BE2C (cell line): ENCODE measurements at regions not wholly inside any gene's neighbourhood (a gene's known extent, or its start where the extent isn't known, plus 50 kb on each side); places are given as distances from the start of the nearest gene placed in this dataset.
"Not testable (repeated sequence)": the region's sequence is repeated elsewhere in the genome, so short reads cannot be mapped to it uniquely, and the experiment has no call there.

Source experiments
- DNase-seq: peaks from one replicate; pipeline ENCODE4 v3.0.0-alpha.2; 2020
- H3K27me3 ChIP-seq: fragments of 250-450 bp; sonication (Bioruptor Pico); 2 replicates; pipeline ENCODE4 v1.5.1; 2020; ENCODE audit warnings: mild to moderate bottlenecking
- H3K36me3 ChIP-seq: fragments of 250-450 bp; sonication (Bioruptor Pico); 2 replicates; pipeline ENCODE4 v1.5.1; 2020; ENCODE audit warnings: mild to moderate bottlenecking
- H3K4me1 ChIP-seq: fragments of 250-450 bp; sonication (Bioruptor Pico); 2 replicates; pipeline ENCODE4 v1.5.1; 2020
- H3K4me3 ChIP-seq: 2 replicates; pipeline ENCODE4 v1.5.1; 2011; ENCODE audit warnings: low read depth, low read length
- H3K9me3 ChIP-seq: fragments of 250-450 bp; sonication (Bioruptor Pico); 2 replicates; pipeline ENCODE4 v1.5.1; 2020
- TF ChIP-seq, protein P1 (sequence below): IDR thresholded peaks from 2 replicates; pipeline ENCODE4 v1.5.1; 2012; ENCODE audit warnings: mild to moderate bottlenecking, low read depth, low read length

DNA sequence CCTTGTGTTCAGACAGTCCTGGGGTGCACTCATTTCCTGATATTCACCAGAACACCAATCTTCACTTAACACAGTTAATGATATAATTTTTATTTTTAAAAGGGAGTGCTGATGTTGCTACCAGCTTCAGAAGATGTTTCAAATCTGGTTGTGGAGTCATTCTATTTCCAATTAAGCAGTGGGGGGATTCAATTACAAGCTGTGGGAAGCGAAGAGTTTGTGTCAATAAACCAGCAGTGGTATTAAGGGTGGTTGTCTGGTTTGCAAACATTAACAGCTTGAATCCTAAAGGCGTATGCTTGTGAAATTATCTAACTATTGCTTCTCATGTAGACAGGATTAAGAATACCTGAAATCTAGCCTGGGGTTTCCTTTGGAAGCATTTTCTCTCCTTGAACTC lies 1637.5 kb upstream of the GOT2 start:
- Histone ChIP-seq H3K4me1 (no peaks in the 10 kb centered on the region), H3K9me3 (no peaks in the 10 kb centered on the region; the same call in 1 of the 2 replicates), H3K27me3 (no peaks in the 10 kb centered on the region), H3K4me3 (no peak overlapping the region), H3K36me3 (no peaks in the 10 kb centered on the region)
- TF ChIP-seq, protein P1, sequence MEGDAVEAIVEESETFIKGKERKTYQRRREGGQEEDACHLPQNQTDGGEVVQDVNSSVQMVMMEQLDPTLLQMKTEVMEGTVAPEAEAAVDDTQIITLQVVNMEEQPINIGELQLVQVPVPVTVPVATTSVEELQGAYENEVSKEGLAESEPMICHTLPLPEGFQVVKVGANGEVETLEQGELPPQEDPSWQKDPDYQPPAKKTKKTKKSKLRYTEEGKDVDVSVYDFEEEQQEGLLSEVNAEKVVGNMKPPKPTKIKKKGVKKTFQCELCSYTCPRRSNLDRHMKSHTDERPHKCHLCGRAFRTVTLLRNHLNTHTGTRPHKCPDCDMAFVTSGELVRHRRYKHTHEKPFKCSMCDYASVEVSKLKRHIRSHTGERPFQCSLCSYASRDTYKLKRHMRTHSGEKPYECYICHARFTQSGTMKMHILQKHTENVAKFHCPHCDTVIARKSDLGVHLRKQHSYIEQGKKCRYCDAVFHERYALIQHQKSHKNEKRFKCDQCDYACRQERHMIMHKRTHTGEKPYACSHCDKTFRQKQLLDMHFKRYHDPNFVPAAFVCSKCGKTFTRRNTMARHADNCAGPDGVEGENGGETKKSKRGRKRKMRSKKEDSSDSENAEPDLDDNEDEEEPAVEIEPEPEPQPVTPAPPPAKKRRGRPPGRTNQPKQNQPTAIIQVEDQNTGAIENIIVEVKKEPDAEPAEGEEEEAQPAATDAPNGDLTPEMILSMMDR: no peak
- no peak for DNase-seq

DNA sequence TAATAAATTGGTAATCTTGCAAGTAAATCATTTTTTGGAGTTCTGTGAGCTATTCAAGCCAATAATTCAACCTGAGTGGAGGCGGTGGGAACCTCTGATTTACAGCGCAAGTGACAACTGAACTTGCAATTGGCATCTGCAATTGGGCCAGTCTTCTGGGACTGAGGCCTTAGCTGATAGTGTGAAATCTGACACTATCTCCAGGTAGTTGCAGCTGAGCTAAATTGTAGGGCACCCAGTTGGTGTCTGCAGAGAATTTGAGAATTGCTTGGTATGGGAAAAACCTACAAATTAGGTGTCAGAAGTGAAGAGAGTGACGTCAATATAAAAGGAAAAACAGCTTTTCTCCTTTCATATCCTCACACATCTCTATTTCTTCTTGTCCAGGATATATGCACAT lies 1633.6 kb upstream of the GOT2 start:
- Histone ChIP-seq H3K27me3 (no peaks in the 10 kb centered on the region), H3K4me1 (no peaks in the 10 kb centered on the region), H3K36me3 (no peaks in the 10 kb centered on the region), H3K4me3 (no peak overlapping the region), H3K9me3 (no peaks in the 10 kb centered on the region; the same call in 1 of the 2 replicates)
- TF ChIP-seq, protein P1: no peak
- no peak for DNase-seq

DNA sequence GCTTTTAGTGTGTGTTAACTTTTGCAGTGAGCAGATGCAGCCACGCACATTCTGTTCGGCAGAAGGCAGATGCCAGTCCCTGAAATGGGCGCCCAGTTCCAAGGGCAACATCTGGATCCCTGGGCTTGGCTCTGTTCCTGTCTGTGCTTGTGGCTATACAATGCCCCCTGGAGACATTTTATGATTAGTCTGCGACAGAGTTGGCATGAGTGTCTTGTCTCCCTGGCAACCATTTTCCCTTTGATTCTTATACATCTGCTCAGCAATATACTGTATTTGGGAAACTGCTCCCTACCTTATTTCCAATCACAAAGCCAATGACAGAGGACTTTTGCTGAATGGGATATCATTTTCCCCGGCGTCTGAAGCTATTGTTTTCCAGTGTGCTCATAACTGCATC lies 1629.5 kb upstream of the GOT2 start:
- no peaks in the 10 kb centered on the region for H3K36me3 ChIP-seq
- H3K9me3 ChIP-seq: no peaks in the 10 kb centered on the region; the same call in 1 of the 2 replicates
- TF ChIP-seq, protein P1: no peak
- DNase-seq: no peak
- no peak overlapping the region for H3K4me3 ChIP-seq
- H3K27me3 ChIP-seq: no peaks in the 10 kb centered on the region
- no peaks in the 10 kb centered on the region for H3K4me1 ChIP-seq

DNA sequence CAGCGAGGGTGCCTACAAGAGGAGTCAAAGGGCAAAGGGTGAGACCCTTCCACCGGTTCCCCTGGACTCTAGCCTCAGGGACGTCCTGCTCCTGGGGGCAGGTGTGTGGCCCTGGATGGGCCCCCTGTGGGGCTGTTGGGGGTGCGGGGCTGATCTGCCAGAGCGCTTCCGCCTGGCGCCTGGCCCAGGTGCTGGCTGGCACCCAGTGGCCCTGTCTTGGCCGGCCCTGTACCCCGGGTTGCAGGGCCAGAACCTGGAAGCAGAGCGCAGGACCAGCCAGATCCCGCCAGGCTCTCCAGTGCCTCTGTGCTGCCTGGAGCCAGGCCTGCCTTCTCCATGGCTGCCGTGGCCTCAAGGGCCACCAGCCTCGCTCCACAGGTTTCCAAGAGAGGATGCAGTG lies 1625.8 kb upstream of the GOT2 start:
- not testable (repeated sequence) for H3K4me3 ChIP-seq, H3K4me1 ChIP-seq

DNA sequence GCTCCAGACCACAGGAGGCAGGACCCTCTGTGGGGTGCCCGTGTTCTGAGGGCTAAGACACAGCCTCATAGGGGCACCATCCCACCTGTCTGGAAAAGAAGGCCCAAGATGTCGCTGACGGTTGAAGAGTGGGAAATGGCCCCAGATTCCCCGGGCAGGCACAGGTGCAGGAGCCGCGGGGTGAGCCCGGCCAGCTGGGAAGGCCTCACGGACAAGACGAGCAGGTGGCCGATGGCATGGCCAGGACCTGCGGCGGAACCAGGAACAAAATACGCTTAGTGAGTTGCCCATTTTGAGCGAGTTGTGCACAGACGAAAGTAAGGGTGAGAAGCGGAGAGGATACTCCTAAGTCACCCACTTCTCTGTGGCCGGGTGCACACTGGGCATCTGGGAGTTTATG lies 1625.3 kb upstream of the GOT2 start:
- H3K4me1 ChIP-seq, DNase-seq, H3K4me3 ChIP-seq, H3K27me3 ChIP-seq, H3K9me3 ChIP-seq, H3K36me3 ChIP-seq: not testable (repeated sequence)

More for the DNA sequence above, 1625.8 kb upstream of the GOT2 start:
- H3K36me3 ChIP-seq, H3K27me3 ChIP-seq, H3K9me3 ChIP-seq, DNase-seq: not testable (repeated sequence)

DNA sequence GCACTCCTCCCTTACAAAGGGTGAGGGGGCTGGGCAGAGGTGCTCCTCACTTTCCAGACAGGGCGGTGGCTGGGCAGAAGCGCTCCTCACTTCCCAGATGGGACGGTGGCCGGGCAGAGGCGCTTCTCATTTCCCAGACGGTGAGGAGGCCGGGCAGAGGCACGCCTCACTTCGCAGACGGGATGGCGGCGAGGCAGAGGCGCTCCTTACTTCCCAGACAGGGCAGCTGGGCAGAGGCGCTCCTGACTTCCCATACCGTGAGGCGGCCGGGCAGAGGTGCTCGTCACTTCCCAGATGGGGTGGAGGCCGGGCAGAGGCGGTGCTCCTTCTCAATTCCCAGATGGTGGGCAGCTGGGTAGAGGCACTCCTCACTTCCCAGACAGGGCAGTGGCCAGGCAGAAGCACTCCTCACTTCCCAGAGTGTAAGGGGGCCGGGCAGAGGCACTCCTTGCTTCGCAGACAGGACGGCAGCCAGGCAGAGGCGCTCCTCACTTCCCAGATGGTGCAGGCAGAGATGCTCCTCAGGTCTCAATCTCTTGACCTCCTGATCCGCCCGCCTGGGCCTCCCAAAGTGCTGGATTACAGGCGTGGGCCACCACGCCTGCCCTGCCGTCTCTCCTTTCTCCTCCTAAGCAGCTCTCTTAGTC lies 1623.9 kb upstream of the GOT2 start:
- not testable (repeated sequence) for DNase-seq, H3K36me3 ChIP-seq, H3K27me3 ChIP-seq, H3K4me3 ChIP-seq, H3K4me1 ChIP-seq, H3K9me3 ChIP-seq

DNA sequence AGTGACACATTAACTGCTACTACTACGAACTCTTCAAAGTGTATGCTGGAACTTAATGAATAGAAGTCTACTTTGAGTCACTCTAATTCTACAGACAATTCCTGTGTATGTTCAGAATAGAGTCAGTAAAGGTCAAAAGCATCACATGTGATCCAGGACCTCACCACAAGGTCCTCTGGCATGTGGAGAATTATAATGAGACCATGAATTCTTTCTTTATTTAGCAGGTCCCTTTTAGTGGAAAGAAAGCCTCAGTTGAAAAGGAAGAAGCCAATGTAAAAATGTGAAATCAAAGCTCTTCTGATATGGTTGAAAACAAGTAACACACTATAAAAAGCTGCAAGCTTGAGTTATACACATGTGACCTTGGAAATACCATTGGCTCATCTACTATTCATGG lies 1612.1 kb upstream of the GOT2 start:
- H3K36me3 ChIP-seq: no peaks in the 10 kb centered on the region
- H3K9me3 ChIP-seq: no peaks in the 10 kb centered on the region
- H3K27me3 ChIP-seq: no peaks in the 10 kb centered on the region
- no peaks in the 10 kb centered on the region for H3K4me1 ChIP-seq
- DNase-seq: no peak
- no peak overlapping the region for H3K4me3 ChIP-seq
- TF ChIP-seq, protein P1: no peak

DNA sequence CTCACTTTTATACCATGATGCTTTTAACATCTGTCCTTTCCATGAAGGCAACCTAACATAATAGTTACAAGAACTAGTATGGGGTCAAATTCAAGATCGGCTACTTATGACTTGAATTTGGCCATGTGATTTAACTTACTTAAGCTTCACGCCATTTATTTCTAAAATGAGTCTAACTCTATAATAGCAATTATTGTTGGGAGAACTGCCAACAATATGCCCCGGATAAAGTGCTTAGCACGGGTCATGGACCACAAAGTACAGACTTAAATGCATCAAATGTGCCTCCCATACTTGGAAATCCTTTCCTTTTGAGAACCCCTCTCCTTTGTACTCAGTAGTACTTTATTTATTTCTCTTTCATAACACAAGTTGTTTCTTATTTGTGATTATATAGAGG lies 1603.6 kb upstream of the GOT2 start:
- TF ChIP-seq, protein P1: no peak

More for the DNA sequence above, 1603.6 kb upstream of the GOT2 start:
- Histone ChIP-seq H3K36me3 (no peaks in the 10 kb centered on the region), H3K4me1 (no peaks in the 10 kb centered on the region), H3K9me3 (no peaks in the 10 kb centered on the region; the same call in 1 of the 2 replicates), H3K4me3 (no peak overlapping the region), H3K27me3 (no peaks in the 10 kb centered on the region)
- DNase-seq: no peak
